ENCODE measurements at regions not wholly inside any gene's neighbourhood (a gene's known extent, or its start where the extent isn't known, plus 50 kb on each side); places are given as distances from the start of the nearest gene placed in this dataset.

- Mint-ChIP-seq H3K27me3 (no peaks in the 10 kb centered on the region), H3K27ac (no peak overlapping the region), H3K36me3 (ENCODE audit: low read depth) (no peaks in the 10 kb centered on the region), H3K4me3 (no peak overlapping the region), H3K4me1 (ENCODE audit: low read depth) (no peaks in the 10 kb centered on the region), H3K9me3 (no peaks in the 10 kb centered on the region)
- no peak for ATAC-seq
- CTCF ChIA-PET = no interaction called here
- intact Hi-C loops (cut with micrococcal nuclease) = no loop called here
- POLR2A ChIA-PET = no interaction called here
- TF ChIP-seq, protein P1, sequence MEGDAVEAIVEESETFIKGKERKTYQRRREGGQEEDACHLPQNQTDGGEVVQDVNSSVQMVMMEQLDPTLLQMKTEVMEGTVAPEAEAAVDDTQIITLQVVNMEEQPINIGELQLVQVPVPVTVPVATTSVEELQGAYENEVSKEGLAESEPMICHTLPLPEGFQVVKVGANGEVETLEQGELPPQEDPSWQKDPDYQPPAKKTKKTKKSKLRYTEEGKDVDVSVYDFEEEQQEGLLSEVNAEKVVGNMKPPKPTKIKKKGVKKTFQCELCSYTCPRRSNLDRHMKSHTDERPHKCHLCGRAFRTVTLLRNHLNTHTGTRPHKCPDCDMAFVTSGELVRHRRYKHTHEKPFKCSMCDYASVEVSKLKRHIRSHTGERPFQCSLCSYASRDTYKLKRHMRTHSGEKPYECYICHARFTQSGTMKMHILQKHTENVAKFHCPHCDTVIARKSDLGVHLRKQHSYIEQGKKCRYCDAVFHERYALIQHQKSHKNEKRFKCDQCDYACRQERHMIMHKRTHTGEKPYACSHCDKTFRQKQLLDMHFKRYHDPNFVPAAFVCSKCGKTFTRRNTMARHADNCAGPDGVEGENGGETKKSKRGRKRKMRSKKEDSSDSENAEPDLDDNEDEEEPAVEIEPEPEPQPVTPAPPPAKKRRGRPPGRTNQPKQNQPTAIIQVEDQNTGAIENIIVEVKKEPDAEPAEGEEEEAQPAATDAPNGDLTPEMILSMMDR (IDR thresholded peaks at IDR 0.05) = no peak
- no peak for DNase-seq
Observed at GRCh38 chr20:60813066-60813465, 439.0 kb upstream of the CDH4 start.

- Mint-ChIP-seq H3K4me1 (ENCODE audit: low read depth) (no peaks in the 10 kb centered on the region), H3K4me3 (no peak overlapping the region), H3K27ac (no peak overlapping the region), H3K9me3 (no peaks in the 10 kb centered on the region), H3K27me3 (no peaks in the 10 kb centered on the region), H3K36me3 (ENCODE audit: low read depth) (no peaks in the 10 kb centered on the region)
- no peak for ATAC-seq
- TF ChIP-seq, protein P1 (IDR thresholded peaks at IDR 0.05) = no peak
- intact Hi-C loops (cut with micrococcal nuclease) = no loop called here
- CTCF ChIA-PET = no interaction called here
- no peak for DNase-seq
- POLR2A ChIA-PET = interaction anchor here (0.6 to 1.0 kb wide), 2 partner anchors 13 to 119 kb away, joined by 3 read pairs; no protein-coding TSS in a partner anchor
Observed at GRCh38 chr20:60815656-60816055, 436.4 kb upstream of the CDH4 start.

- Mint-ChIP-seq H3K27me3 (no peaks in the 10 kb centered on the region), H3K4me3 (no peak overlapping the region), H3K9me3 (no peaks in the 10 kb centered on the region), H3K4me1 (ENCODE audit: low read depth) (no peaks in the 10 kb centered on the region), H3K27ac (no peak overlapping the region), H3K36me3 (ENCODE audit: low read depth) (no peaks in the 10 kb centered on the region)
- ChIA-PET POLR2A (no interaction called here), CTCF (no interaction called here)
- intact Hi-C loops (cut with micrococcal nuclease) = no loop called here
- TF ChIP-seq, protein P1 (IDR thresholded peaks at IDR 0.05) = no peak
- ATAC-seq (no peak), DNase-seq (no peak)
Observed at GRCh38 chr20:60816901-60817300, 435.2 kb upstream of the CDH4 start.

DNA sequence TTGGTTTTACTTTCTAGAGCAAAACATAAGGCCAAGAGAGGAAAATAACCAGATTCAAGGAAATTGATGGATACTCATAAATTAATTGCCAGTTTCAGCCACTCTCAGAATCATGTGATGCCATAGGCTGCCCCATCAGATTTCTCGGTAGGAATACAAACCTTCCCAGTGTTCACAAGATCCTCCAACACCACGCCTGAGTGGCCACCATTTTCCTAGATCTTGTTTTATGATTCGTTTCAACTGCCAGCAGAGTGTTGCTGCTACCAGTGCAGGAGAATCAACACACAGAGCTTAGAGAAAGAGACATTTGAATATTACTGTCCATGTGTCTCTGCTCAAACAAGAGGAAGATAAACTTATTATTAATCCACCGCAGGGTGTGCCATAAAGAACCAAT is 434.2 kb upstream of the CDH4 start:
- Mint-ChIP-seq H3K4me3 (no peak overlapping the region), H3K27ac (no peak overlapping the region), H3K9me3 (no peaks in the 10 kb centered on the region), H3K36me3 (ENCODE audit: low read depth) (no peaks in the 10 kb centered on the region), H3K27me3 (no peaks in the 10 kb centered on the region), H3K4me1 (ENCODE audit: low read depth) (no peaks in the 10 kb centered on the region)
- ChIA-PET POLR2A (no interaction called here), CTCF (no interaction called here)
- TF ChIP-seq, protein P1 (IDR thresholded peaks at IDR 0.05) = no peak
- intact Hi-C loops (cut with micrococcal nuclease) = no loop called here
- DNase-seq (no peak), ATAC-seq (no peak)

- CTCF ChIA-PET = no interaction called here
- no peaks in the 10 kb centered on the region for H3K4me1 Mint-ChIP-seq (ENCODE audit: low read depth)
- no peaks in the 10 kb centered on the region for H3K36me3 Mint-ChIP-seq (ENCODE audit: low read depth)
- H3K27ac Mint-ChIP-seq = no peak overlapping the region
- no peaks in the 10 kb centered on the region for H3K9me3 Mint-ChIP-seq
- peaks cover 3% of the 10 kb centered on the region for H3K27me3 Mint-ChIP-seq
- no peak overlapping the region for H3K4me3 Mint-ChIP-seq
- no peak for DNase-seq
- intact Hi-C loops (cut with micrococcal nuclease) = no loop called here
- TF ChIP-seq, protein P1 (IDR thresholded peaks at IDR 0.05) = no peak
- POLR2A ChIA-PET = no interaction called here
- no peak for ATAC-seq
Observed at GRCh38 chr20:60819511-60819910, 432.6 kb upstream of the CDH4 start.

All from activated CD8-positive, alpha-beta T cell treated with anti-CD3 and anti-CD28 coated beads for 36 hours (primary cell).